NCI-H82 treated with DMSO at 0.1 percent for 48 hours (cell line): ENCODE measurements at regions not wholly inside any gene's neighbourhood (a gene's known extent, or its start where the extent isn't known, plus 50 kb on each side); places are given as distances from the start of the nearest gene placed in this dataset.

Experiments used
- DNase-seq: peaks from one replicate; lab custom pipeline; 2025; ENCODE audit not compliant: unreplicated experiment; lab: John Stamatoyannopoulos, UW

GRCh38 chr18:78770139-78770822 is 209.3 kb upstream of the SALL3 start:
- no peak for DNase-seq

- DNase-seq: no peak
Measured at GRCh38 chr18:78770823-78771139, 208.8 kb upstream of the SALL3 start.

- no peak for DNase-seq
Measured at GRCh38 chr18:78771496-78772359, 207.9 kb upstream of the SALL3 start.

- no peak for DNase-seq
Measured at GRCh38 chr18:78772360-78773302, 207.0 kb upstream of the SALL3 start.

GRCh38 chr18:78773303-78773755 is 206.3 kb upstream of the SALL3 start:
- DNase-seq: no peak

- no peak for DNase-seq
Measured at GRCh38 chr18:78773819-78774218, 205.8 kb upstream of the SALL3 start.

GRCh38 chr18:78774741-78775141 is 204.9 kb upstream of the SALL3 start:
- no peak for DNase-seq

GRCh38 chr18:78776151-78776550 is 203.5 kb upstream of the SALL3 start:
- DNase-seq: no peak

- DNase-seq: no peak
Measured at GRCh38 chr18:78776706-78777285, 202.8 kb upstream of the SALL3 start.

- no peak for DNase-seq
Measured at GRCh38 chr18:78777992-78778391, 201.6 kb upstream of the SALL3 start.

GRCh38 chr18:78778651-78779050 is 201.0 kb upstream of the SALL3 start:
- no peak for DNase-seq

- no peak for DNase-seq
Measured at GRCh38 chr18:78779996-78780718, 199.5 kb upstream of the SALL3 start.

- DNase-seq: no peak
Measured at GRCh38 chr18:78780719-78781600, 198.7 kb upstream of the SALL3 start.

- DNase-seq: no peak
Measured at GRCh38 chr18:78781601-78781960, 198.0 kb upstream of the SALL3 start.

- no peak for DNase-seq
Measured at GRCh38 chr18:78782951-78783563, 196.6 kb upstream of the SALL3 start.

GRCh38 chr18:78783564-78783960 is 196.1 kb upstream of the SALL3 start:
- DNase-seq: no peak

- no peak for DNase-seq
Measured at GRCh38 chr18:78784861-78785260, 194.8 kb upstream of the SALL3 start.

GRCh38 chr18:78785706-78786105 is 193.9 kb upstream of the SALL3 start:
- DNase-seq: no peak

- no peak for DNase-seq
Measured at GRCh38 chr18:78786776-78787175, 192.8 kb upstream of the SALL3 start.
